ENCODE measurements at regions not wholly inside any gene's neighbourhood (a gene's known extent, or its start where the extent isn't known, plus 50 kb on each side); places are given as distances from the start of the nearest gene placed in this dataset.
"Not testable (repeated sequence)": the region's sequence is repeated elsewhere in the genome, so short reads cannot be mapped to it uniquely, and the experiment has no call there.

DNA sequence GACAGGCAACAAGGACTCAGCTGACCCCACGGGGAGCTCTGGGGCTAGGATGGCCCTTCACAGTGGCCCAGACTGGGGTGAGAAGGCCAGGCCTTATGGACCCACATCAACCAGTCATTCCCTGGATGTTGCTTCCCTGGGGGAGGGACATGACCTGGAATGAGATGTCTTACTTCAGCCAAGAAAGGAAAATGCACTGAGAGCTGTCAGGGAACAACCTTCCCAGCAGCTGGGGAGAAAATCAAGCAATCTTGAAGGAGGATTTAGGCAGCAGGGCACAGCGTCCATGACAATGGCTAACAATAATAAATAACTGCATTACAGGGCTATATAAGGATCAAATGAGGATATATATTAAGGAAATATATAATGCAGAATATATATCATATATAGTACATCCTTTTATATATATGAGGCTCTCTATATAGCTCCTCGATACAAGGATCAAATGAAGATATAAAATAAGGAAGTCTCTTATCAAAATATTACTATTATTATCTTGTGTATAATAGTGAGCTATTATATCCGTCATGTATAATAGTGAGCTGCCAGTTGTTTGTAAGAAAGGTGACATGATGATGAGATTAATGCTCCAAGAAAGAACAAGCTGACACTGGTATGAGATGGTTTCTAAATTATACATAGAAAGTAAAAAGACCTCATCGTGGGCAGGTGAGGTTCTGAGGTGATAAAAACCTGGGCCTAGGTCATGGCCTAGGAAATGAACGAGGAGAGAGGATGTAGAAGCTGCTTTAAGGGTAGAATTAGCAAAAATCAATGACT lies 117.8 kb upstream of the LIPC start:
- no peak for TF ChIP-seq POLR2A (IDR thresholded peaks at IDR 0.05; ENCODE audit: low read depth, low read length)
- DNase-seq (ENCODE audit: insufficient read length, low spot score) = no peak
- no peak for FAIRE-seq

DNA sequence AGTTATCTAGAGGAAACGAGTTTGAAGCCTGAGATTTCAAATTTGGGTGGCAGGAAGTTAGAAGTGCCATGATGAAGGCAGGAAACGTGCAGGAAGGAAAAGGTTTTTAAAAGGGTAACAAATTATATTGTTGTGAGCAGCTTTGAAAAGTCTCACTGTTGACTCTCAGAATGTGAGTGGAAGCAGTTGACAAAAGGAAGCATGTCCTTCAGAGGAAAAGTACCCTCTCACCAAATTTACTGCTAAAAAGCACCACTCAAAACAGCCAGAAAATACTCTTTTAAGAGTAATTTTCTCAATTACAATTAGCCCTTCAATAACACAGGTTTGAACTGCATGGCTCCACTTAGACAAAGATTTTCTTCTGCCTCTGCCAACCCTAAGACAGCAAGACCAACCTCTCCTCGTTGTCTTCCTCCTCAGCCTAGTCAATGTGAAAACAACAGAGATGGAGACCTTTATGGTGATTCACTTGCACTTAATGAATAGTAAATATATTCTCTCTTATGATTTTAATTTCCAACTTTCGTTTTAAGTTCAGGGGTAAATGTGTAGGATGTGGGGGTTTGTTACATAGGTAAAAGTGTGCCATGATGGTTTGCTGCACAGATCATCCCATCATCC lies 117.1 kb upstream of the LIPC start:
- DNase-seq (ENCODE audit: insufficient read length, low spot score) = no peak
- TF ChIP-seq POLR2A (IDR thresholded peaks at IDR 0.05; ENCODE audit: low read depth, low read length) = no peak

DNA sequence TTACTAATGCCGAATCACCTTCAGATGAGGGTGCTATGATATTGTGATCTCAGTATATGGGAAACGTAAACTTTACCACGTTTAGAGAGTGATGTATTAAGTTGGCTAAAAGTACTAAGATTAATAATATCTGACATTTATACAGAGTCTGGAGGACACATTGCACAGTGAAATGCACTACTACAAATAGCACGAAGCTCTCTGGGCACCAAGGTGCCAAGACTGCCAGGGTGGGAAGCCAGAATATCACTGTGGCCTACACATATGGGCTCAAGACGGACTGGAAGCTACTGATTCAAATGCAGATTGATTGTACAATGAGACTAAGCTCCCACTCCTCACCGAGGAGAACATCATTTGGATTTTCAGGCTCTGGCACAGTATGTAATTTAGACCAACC lies 113.3 kb upstream of the LIPC start:
- DNase-seq (ENCODE audit: insufficient read length, low spot score) (no peak), FAIRE-seq (no peak)
- no peak for TF ChIP-seq POLR2A (IDR thresholded peaks at IDR 0.05; ENCODE audit: low read depth, low read length)

More for the DNA sequence above, 117.1 kb upstream of the LIPC start:
- FAIRE-seq = no peak

DNA sequence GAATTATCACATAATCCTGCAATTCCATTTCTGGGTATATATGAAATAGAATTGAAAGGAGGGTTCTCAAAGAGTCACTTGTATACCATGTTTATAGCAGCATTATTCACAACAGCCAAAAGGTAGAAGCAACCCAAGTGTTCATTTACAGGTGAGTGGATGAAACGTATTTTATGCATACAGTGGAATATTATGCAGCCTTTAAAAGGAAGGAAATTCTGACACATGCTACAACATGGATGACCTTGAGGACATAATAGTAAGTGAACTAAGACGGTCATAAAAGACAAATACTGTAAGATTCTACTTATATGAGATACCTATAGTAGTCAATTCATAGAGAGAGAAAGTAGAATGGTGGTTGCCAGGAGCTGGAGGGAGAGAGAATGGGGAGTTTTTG lies 110.8 kb upstream of the LIPC start:
- DNase-seq (ENCODE audit: insufficient read length, low spot score) (no peak), FAIRE-seq (no peak)
- no peak for TF ChIP-seq POLR2A (IDR thresholded peaks at IDR 0.05; ENCODE audit: low read depth, low read length)

DNA sequence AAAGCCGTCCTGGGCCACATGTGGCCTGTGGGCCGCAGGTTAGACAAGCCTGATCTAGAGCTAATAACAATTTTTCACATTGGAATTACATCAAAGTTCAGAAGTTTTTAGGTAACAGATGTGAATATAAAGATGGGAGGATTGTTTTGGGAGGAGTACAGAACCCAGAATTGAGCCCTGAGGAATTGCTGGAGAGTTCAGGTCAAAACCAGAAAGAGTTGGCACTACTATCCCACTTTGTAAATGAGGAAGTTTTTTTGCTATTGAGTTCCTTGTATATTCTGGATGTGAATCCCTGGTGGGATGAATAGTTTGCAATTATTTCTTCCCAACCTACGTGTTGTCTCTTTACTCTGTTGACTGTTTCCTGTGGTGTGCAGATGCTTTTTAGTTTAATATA lies 109.5 kb upstream of the LIPC start:
- DNase-seq (ENCODE audit: insufficient read length, low spot score) (no peak), FAIRE-seq (no peak)
- TF ChIP-seq POLR2A (IDR thresholded peaks at IDR 0.05; ENCODE audit: low read depth, low read length) = no peak

- not testable (repeated sequence) for FAIRE-seq; DNase-seq (ENCODE audit: insufficient read length, low spot score)
These were observed 108.5 kb upstream of the LIPC start for GRCh38 chr15:58323321-58323720.

- DNase-seq (ENCODE audit: insufficient read length, low spot score) (no peak), FAIRE-seq (no peak)
- TF ChIP-seq POLR2A (IDR thresholded peaks at IDR 0.05; ENCODE audit: low read depth, low read length) = no peak
These were observed 107.3 kb upstream of the LIPC start for GRCh38 chr15:58324533-58324932.

DNA sequence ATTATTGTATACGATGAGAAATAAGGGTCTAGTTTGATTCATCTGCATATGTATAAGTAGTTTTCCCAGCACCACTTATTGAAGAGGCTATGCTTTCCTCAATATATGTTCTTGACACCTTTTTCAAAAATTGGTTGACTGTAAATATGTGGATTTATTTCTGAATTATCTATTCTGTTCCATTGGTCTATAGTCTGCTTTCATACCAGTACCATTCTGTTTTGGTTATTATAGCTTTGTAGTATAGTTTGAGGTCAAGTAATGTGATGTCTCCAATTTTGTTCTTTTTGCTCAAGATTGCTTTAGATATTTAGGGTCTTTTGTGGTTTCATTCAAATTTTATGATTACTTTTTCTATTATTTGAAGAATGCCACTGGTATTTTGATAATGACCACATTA lies 103.8 kb upstream of the LIPC start:
- FAIRE-seq (no peak), DNase-seq (ENCODE audit: insufficient read length, low spot score) (no peak)
- no peak for TF ChIP-seq POLR2A (IDR thresholded peaks at IDR 0.05; ENCODE audit: low read depth, low read length)

GRCh38 chr15:58329211-58329610 lies 102.6 kb upstream of the LIPC start:
- FAIRE-seq = no peak
- no peak for DNase-seq (ENCODE audit: insufficient read length, low spot score)
- TF ChIP-seq POLR2A (IDR thresholded peaks at IDR 0.05; ENCODE audit: low read depth, low read length) = no peak

DNA sequence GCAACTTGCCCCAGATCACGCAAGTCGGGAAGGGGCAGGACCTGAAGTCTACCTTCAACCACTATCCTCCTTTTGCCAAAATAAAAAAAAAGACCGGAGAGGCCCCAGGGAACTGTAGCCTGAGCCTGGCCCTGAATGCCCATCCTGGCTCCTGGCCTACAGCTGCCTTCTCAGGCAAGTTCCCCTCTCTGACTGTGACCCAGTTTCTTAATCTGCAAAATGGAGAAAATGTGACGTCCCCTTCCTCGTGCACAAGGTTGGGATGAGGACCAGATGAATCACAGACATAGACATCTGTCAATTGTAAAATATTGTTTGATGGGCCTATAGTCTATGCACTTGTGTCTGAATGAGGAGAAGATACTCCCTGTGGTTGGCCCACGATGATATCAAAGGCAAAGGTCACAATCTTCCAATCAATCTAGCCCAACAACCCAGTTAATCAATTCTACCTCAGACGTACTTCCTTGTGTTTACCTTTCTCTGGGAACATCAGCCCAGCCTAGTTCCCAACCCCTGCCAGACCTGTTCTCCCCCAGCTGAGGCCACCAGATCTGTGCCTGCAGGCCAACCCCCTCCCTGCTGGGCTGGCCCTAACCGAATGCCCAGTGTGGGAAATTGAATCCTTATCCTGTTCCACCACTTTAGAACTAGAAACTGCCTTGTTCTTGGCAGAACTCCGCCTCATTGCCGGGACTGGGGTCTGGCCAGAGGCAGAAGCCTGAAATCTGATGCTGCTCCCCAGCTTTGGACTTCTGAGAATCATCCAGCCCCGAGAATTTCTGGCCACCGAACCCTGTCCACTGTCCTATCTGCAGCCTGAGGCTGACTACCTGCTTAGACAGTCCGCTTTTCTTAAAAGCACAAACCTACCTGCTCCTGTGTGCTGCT lies 101.8 kb upstream of the LIPC start:
- DNase-seq (ENCODE audit: insufficient read length, low spot score) (no peak), FAIRE-seq (no peak)
- TF ChIP-seq POLR2A (IDR thresholded peaks at IDR 0.05; ENCODE audit: low read depth, low read length) = no peak

- no peak for TF ChIP-seq POLR2A (IDR thresholded peaks at IDR 0.05; ENCODE audit: low read depth, low read length)
- DNase-seq (ENCODE audit: insufficient read length, low spot score) (no peak), FAIRE-seq (no peak)
These were observed 100.8 kb upstream of the LIPC start for GRCh38 chr15:58330741-58331559.

DNA sequence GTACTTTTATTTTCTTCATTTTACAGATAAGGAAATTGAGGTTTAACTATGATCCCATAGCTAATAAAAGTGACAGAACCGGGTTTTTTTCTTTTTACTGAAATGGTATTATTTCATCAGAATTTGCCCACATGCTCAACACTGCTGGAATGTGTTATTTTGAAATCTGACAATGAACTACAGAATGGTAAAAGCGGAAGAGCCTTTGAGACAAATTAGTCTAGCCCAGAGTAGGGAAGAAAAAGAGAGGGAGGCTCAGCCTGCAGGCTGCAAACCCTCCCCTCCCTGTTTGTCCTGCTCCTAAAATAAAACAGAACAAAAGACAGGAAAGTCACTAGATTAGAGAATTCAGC lies 100.3 kb upstream of the LIPC start:
- TF ChIP-seq POLR2A (IDR thresholded peaks at IDR 0.05; ENCODE audit: low read depth, low read length) = no peak
- no peak for FAIRE-seq
- no peak for DNase-seq (ENCODE audit: insufficient read length, low spot score)

- TF ChIP-seq POLR2A (IDR thresholded peaks at IDR 0.05; ENCODE audit: low read depth, low read length) = no peak
- FAIRE-seq (peak; percentile 85), DNase-seq (ENCODE audit: insufficient read length, low spot score) (peak; percentile 40)
These were observed 99.7 kb upstream of the LIPC start for GRCh38 chr15:58331913-58332675.
